Sigmoid colon (tissue), 4 donors: ENCODE measurements at regions not wholly inside any gene's neighbourhood (a gene's known extent, or its start where the extent isn't known, plus 50 kb on each side); places are given as distances from the start of the nearest gene placed in this dataset.
A peak's percentile ranks its signal among the peaks of the same experiment; 100 is the strongest.
"Not testable (repeated sequence)": the region's sequence is repeated elsewhere in the genome, so short reads cannot be mapped to it uniquely, and the experiment has no call there.

ENCODE experiments used
- CTCF ChIP-seq, 4 experiments: fragments of 450-650 bp in 3 of 4; fragments of 200-600 bp in 1 of 4; IDR thresholded peaks; one replicate each; pipeline ENCODE4 v1.5.1; 2016 to 2019; ENCODE audit warnings: antibody characterized with exemption in 4 of 4, mild to moderate bottlenecking in 3 of 4, moderate library complexity in 2 of 4
- EP300 ChIP-seq, 4 donors: sonication (generic); formaldehyde crosslinking; IDR thresholded peaks; one replicate each; pipeline ENCODE4 v1.6.1; 2017; ENCODE audit warnings: antibody characterized with exemption in 4 of 4
- POLR2AphosphoS5 ChIP-seq, 4 donors: sonication (generic); formaldehyde crosslinking; IDR thresholded peaks; one replicate each; pipeline ENCODE4 v1.6.1; 2017; ENCODE audit warnings: antibody characterized with exemption in 4 of 4

- peak in 1 of 4 experiments; percentile 12 for TF ChIP-seq CTCF (IDR thresholded peaks at IDR 0.05)
- not testable (repeated sequence) for TF ChIP-seq EP300, POLR2AphosphoS5 (IDR thresholded peaks at IDR 0.05)
Measured at GRCh38 chr13:18663222-18663621, 518.4 kb downstream of the TUBA3C start.
